ENCODE measurements at regions not wholly inside any gene's neighbourhood (a gene's known extent, or its start where the extent isn't known, plus 50 kb on each side); places are given as distances from the start of the nearest gene placed in this dataset.

DNA sequence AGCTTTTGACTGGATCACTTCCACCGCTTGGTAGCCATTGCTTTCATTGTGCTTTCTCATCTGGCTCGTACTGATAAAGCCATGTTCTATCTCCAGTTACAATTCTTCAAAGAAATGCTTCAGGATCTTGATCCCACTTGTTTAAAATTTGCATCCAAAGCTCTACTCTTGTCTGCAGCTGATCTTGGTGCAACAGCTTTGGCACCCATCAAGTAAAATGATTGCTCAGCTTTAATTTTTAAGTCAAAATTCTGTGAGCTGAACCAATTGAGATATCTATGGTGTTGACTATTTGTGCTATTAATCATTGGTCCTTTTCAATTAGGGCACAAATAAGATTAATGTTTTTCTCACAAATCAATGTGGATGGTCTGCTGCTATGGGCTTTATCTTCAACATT is 54.8 kb upstream of the DUSP10 start:
- Histone ChIP-seq H3K4me2 (ENCODE audit: low read length) (no peak overlapping the region), H3F3A (ENCODE audit: insufficient read depth, low read length, poor library complexity, severe bottlenecking) (no peaks in the 10 kb centered on the region), H2AFZ (ENCODE audit: low read depth, low read length) (no peak overlapping the region), H3K79me2 (replicated peaks; ENCODE audit: insufficient read depth, low read length) (no peaks in the 10 kb centered on the region), H3K27ac (ENCODE audit: low read length) (no peak overlapping the region), H4K20me1 (ENCODE audit: insufficient read depth) (no peaks in the 10 kb centered on the region), H3K9me2 (ENCODE audit: insufficient read depth, low read length) (no peaks in the 10 kb centered on the region), H3K27me3 (ENCODE audit: insufficient read depth, low read depth, low read length) (no peaks in the 10 kb centered on the region), H3K4me3 (ENCODE audit: low read length) (no peak overlapping the region), H3K9me3 (ENCODE audit: low read length) (no peaks in the 10 kb centered on the region), H3K9ac (ENCODE audit: low read length) (no peak overlapping the region), H3K36me3 (ENCODE audit: insufficient read depth, low read length) (no peaks in the 10 kb centered on the region)
- TF ChIP-seq, protein P1, sequence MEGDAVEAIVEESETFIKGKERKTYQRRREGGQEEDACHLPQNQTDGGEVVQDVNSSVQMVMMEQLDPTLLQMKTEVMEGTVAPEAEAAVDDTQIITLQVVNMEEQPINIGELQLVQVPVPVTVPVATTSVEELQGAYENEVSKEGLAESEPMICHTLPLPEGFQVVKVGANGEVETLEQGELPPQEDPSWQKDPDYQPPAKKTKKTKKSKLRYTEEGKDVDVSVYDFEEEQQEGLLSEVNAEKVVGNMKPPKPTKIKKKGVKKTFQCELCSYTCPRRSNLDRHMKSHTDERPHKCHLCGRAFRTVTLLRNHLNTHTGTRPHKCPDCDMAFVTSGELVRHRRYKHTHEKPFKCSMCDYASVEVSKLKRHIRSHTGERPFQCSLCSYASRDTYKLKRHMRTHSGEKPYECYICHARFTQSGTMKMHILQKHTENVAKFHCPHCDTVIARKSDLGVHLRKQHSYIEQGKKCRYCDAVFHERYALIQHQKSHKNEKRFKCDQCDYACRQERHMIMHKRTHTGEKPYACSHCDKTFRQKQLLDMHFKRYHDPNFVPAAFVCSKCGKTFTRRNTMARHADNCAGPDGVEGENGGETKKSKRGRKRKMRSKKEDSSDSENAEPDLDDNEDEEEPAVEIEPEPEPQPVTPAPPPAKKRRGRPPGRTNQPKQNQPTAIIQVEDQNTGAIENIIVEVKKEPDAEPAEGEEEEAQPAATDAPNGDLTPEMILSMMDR (IDR thresholded peaks at IDR 0.05; ENCODE audit: poor library complexity, severe bottlenecking) = no peak
- TF ChIP-seq POLR2AphosphoS5 (IDR thresholded peaks at IDR 0.05) (no peak), RAD21 (conservative IDR thresholded peaks at IDR 0.05) (no peak), MXI1 (conservative IDR thresholded peaks at IDR 0.05; ENCODE audit: poor library complexity, severe bottlenecking) (no peak), EP300 (conservative IDR thresholded peaks at IDR 0.05; ENCODE audit: poor library complexity, severe bottlenecking) (no peak), TAF1 (IDR thresholded peaks at IDR 0.05; ENCODE audit: low read depth) (no peak), EZH2 (IDR thresholded peaks at IDR 0.05; ENCODE audit: borderline replicate concordance, insufficient read depth, low read length, poor library complexity, severe bottlenecking) (no peak), SMC3 (conservative IDR thresholded peaks at IDR 0.05; ENCODE audit: poor library complexity) (no peak)
- TF ChIP-seq, protein P2, sequence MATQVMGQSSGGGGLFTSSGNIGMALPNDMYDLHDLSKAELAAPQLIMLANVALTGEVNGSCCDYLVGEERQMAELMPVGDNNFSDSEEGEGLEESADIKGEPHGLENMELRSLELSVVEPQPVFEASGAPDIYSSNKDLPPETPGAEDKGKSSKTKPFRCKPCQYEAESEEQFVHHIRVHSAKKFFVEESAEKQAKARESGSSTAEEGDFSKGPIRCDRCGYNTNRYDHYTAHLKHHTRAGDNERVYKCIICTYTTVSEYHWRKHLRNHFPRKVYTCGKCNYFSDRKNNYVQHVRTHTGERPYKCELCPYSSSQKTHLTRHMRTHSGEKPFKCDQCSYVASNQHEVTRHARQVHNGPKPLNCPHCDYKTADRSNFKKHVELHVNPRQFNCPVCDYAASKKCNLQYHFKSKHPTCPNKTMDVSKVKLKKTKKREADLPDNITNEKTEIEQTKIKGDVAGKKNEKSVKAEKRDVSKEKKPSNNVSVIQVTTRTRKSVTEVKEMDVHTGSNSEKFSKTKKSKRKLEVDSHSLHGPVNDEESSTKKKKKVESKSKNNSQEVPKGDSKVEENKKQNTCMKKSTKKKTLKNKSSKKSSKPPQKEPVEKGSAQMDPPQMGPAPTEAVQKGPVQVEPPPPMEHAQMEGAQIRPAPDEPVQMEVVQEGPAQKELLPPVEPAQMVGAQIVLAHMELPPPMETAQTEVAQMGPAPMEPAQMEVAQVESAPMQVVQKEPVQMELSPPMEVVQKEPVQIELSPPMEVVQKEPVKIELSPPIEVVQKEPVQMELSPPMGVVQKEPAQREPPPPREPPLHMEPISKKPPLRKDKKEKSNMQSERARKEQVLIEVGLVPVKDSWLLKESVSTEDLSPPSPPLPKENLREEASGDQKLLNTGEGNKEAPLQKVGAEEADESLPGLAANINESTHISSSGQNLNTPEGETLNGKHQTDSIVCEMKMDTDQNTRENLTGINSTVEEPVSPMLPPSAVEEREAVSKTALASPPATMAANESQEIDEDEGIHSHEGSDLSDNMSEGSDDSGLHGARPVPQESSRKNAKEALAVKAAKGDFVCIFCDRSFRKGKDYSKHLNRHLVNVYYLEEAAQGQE (IDR thresholded peaks at IDR 0.05; ENCODE audit: borderline replicate concordance) = no peak

DNA sequence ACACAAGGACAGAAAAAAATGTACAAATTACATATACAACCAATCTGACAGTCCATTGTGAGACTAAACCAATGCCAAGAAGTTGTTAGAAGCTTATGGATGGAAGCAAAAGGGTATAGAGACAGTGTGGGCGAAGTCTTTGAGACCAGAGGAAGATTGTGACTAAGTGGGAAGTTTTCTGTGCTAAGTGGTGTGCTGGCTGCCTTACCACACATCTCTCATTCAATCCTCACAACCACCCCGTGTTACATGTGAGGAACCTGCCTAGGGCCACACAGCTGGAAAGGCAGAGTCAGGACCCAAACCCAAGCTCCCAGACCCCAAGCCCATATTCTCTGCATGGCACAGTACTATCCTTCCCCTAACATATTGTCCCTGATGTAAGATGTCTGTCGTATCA is 53.5 kb upstream of the DUSP10 start:
- H3K36me3 ChIP-seq (ENCODE audit: insufficient read depth, low read length) = no peaks in the 10 kb centered on the region
- no peaks in the 10 kb centered on the region for H3K79me2 ChIP-seq (replicated peaks; ENCODE audit: insufficient read depth, low read length)
- no peaks in the 10 kb centered on the region for H3K9me2 ChIP-seq (ENCODE audit: insufficient read depth, low read length)
- no peaks in the 10 kb centered on the region for H3K27me3 ChIP-seq (ENCODE audit: insufficient read depth, low read depth, low read length)
- no peak overlapping the region for H3K9ac ChIP-seq (ENCODE audit: low read length)
- H3K4me2 ChIP-seq (ENCODE audit: low read length) = no peak overlapping the region
- no peaks in the 10 kb centered on the region for H3F3A ChIP-seq (ENCODE audit: insufficient read depth, low read length, poor library complexity, severe bottlenecking)
- no peaks in the 10 kb centered on the region for H4K20me1 ChIP-seq (ENCODE audit: insufficient read depth)
- H3K9me3 ChIP-seq (ENCODE audit: low read length) = no peaks in the 10 kb centered on the region
- TF ChIP-seq, protein P2 (IDR thresholded peaks at IDR 0.05; ENCODE audit: borderline replicate concordance) = no peak
- TF ChIP-seq MXI1 (conservative IDR thresholded peaks at IDR 0.05; ENCODE audit: poor library complexity, severe bottlenecking) (no peak), EZH2 (IDR thresholded peaks at IDR 0.05; ENCODE audit: borderline replicate concordance, insufficient read depth, low read length, poor library complexity, severe bottlenecking) (no peak), TAF1 (IDR thresholded peaks at IDR 0.05; ENCODE audit: low read depth) (no peak), RAD21 (conservative IDR thresholded peaks at IDR 0.05) (no peak), POLR2AphosphoS5 (IDR thresholded peaks at IDR 0.05) (no peak), EP300 (conservative IDR thresholded peaks at IDR 0.05; ENCODE audit: poor library complexity, severe bottlenecking) (no peak), SMC3 (conservative IDR thresholded peaks at IDR 0.05; ENCODE audit: poor library complexity) (no peak)
- TF ChIP-seq, protein P1 (IDR thresholded peaks at IDR 0.05; ENCODE audit: poor library complexity, severe bottlenecking) = no peak
- no peak overlapping the region for H3K4me3 ChIP-seq (ENCODE audit: low read length)
- H2AFZ ChIP-seq (ENCODE audit: low read depth, low read length) = no peak overlapping the region
- H3K27ac ChIP-seq (ENCODE audit: low read length) = no peak overlapping the region

Data from neural cell (in vitro differentiated cells).